HG02840 (cell line): ENCODE measurements at regions not wholly inside any gene's neighbourhood (a gene's known extent, or its start where the extent isn't known, plus 50 kb on each side); places are given as distances from the start of the nearest gene placed in this dataset.

Source experiments
- ATAC-seq: cut with Tn5 transposase; IDR thresholded peaks from one replicate; pipeline ENCODE4 v1.9.1; 2021; ENCODE audit warnings: mild to moderate bottlenecking, moderate library complexity, moderate number of reproducible peaks; ENCODE audit not compliant: unreplicated experiment, low FRiP score

DNA sequence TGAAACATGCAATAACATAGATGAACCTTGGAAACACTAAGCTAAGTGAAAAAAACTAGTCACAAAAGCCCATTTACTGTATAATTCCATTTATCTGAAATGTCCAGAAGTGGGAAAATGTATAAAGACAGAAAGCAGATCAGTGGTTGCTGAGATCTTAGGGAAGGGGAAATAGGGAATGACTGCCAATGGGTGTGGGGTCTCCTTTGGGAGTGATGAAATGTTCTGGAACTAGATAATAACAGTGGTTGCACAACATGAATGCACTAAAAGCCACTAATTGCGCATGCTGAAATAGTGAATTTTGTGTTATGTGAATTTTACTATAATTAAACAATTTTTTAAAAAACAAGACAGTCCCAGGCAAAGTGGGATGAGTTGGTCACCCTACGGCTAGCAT, 472.8 kb downstream of the CCDC171 start:
- no peak for ATAC-seq

DNA sequence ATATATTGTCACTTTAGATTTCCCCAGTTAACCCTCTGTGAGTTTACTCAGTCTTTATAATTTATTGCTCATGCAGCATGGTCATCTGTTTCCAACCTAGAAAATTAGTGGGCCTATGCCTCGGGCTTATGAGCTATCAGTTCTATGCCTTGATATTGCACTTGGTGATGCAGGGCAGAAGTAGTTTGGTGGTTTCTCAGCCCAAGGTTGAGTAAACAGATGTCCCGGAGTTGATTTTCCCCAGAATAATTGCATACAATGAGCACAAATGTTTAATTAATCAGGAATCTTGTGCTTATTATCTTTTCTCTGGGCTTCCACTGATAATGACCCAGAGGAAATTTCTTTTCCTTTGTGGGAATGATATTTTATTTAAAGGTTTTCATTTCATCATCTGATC, 474.0 kb downstream of the CCDC171 start:
- ATAC-seq = no peak

DNA sequence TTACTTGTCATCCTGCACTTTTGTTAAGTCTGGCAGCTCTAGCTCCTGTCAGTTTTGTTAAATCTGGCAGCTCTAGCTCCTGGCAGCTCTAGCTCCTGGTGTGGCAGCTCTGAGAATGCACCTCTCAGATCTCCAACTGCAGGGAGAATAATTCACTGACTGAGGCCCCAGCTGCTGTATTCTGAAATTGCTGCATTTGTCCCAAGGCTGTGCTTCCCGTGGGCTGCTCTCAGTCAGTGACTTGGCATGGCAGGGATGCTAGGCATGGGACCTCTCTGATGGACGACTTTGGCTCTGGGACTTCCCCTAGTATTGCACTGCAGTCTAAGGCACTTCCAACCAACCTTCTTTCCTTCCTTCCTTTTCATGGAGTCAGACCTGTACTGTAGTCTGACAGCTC, 475.7 kb downstream of the CCDC171 start:
- ATAC-seq = no peak

DNA sequence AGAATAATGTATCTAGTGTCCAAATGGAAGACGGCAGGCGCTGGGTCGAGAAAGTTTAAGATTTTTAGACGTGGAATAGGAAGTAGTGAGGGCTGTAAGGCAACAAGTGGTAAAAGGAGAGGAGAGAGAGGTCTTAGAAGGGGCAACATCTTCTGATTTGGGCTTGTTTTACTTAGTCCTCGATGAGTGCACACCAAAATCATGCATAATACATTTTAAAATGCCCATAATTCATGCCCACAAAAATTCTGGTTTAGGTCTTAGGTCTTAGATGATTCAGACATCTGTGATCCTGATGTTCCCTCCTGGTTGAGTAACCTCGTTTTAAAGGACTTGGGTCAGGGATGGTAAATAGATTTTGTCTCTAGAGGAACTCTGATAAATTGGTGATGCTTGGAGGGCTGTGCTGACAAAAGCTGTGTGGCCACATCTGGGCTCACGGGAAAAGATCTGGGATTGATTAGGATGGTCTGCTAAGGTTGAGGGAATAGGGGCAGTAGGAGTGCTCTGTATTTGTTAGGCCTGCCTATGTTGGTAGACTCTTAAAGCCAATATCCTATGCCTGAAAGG, 476.3 kb downstream of the CCDC171 start:
- no peak for ATAC-seq

DNA sequence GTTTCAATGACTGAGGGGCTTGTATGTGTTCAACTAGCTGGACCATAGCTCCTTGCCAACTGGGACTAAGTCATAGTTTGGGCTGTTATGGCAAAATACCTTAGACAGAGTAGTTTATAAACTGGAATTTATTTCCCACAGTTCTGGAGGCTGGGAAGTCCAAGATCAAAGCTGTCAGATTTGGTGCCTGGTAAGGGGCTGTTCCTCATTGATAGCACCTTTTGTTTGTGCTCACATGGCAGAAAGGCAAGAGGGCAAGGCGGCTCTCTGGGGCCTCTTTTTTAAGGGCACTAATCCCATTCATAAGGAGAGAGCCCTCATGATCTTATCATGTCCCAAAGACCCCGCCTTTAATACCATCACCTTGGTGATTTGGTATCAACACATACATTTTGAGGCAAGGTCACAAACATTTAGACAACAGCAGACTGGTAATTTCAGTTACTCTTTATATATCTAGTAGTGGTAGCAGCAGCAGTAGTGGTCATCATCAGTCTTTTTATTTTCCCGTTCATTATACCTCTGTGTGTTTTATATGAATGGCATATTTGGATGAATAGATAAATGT, 477.0 kb downstream of the CCDC171 start:
- no peak for ATAC-seq

DNA sequence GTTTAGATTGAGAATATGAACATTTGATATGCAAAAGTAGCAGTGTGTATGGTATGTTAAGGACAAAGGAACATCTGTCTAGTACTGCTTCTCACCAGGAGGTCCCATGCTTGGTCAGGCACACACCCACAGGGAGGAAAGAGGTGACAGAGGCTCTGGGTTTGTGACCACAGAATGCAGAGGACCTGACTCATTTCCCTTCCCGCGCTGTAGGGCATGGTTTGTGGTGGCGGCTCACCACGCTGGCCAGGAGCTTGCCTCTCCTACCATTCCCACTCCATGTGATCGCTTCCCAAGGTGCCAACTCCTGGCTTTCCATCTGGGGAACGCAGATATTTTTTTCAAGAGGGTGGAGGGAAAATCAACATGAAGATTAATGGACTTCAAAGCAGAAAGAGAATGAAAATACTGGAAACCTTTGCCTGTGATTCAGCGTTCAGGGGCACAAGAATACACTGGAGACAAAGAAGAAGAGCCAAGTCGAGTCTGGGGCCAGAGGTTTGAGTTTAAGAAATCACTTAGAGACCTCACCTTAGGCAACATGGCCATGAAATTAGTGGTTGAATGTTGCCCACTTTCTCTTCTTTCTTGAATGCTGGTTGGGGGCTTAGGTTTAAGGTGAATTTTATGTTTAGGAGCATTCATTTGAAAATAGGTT, 477.8 kb downstream of the CCDC171 start:
- ATAC-seq = no peak

DNA sequence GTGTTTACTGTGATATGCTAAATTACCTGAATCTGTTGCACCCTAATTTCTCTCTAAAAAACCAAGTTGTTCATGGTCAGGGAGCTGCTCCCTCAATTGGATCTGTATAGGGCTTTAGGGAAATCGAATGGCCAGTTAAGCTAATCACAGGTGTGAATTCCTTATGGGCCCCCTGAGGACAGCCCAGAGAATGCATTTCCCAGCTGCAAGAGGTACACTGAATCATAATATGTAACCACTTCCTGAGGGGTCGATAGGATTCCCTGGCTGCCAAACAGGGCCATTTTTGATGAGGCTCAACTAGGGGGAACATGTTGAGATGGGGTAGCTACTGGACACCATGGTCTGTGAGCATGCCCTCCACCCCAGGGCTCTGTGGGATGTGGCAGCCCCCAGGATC, 478.6 kb downstream of the CCDC171 start:
- ATAC-seq = no peak

DNA sequence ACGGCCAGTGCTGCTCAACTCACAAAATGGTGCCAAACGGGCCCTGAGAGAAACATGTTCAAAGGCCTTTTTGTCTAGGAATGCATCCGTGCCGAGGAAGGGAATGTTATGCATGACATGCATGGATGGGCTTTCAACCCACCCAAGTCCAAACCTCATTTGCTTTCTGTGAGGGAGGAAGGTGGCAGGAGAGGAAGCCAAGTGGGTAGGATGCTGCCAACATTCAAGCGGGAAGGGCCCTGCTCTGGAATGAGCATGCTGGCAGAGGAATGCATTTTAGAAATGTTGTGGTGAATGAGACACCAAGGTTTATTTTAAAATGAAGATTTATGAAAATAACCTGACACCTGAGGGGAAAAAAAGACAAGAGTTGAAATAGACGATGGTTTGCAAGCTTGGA, 479.1 kb downstream of the CCDC171 start:
- no peak for ATAC-seq

DNA sequence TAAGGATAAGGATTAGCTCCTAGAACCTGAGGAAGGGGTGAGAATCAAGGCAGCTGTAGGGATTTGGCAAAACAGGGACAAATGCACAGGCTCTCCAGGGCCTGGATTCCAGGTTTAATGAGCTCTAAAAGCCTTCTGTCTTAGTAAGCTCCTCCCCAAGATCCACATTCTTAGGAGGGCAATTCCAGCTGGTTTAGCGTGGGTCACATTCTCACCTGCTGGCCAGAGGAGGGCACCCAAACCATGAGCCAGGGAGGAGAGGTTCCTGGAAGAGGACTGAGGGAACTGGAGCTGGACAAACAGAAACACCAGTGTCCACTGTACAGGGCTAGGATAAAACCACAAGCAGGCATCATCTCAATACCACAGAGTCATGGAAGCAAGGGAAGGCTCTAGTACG, 480.0 kb downstream of the CCDC171 start:
- no peak for ATAC-seq

DNA sequence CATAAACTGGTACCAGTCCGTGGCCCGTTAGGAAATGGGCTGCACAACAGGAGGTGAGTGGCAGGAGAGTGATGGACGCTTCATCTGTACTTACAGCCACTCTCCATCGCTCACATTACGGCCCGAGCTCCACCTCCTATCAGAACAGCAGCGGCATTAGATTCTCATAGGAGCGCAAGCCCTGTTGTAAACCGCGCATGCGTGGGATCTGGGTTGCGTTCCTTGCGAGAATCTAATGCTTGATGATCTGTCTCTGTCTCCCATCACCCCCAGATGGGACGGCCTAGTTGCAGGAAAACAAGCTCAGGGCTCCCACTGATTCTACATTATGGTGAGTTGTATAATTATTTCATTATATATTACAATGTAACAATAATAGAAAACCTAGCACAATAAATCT, 480.4 kb downstream of the CCDC171 start:
- ATAC-seq = no peak

DNA sequence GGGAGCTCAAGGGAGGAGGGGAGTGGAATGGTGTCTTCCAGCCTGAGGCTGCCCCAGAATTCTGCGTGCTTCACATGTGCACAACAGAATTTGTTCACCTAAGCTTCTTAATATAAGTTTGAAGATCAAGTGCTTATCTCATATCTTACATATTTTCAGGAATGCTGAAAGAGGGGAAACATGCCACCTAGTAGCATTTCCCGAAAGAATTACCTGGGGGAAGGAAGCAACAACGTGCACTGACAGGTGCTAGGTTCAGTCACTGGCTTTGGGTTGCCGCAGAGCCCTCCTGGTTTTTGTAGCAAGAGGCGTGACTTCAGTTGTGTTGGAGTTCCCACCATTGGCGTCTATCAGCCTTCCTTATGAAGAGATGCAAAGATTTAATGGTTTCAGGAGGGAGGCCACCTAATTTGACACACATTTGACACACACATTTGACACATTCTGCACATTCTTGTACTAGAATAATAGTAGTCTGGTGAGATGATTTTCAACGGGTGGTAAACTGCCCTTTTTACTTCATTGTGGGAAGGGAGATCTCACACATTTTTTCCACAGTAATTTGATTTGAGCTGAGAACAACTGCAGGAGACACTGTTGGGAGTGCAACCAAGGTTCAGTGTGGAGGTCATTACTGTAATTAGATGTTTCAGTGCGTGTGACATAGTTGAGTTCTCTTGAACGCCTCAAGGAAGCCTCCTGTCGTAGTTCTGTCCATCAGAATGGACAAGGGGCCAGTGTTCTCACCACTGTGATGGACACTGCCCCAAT, 481.3 kb downstream of the CCDC171 start:
- ATAC-seq = no peak

DNA sequence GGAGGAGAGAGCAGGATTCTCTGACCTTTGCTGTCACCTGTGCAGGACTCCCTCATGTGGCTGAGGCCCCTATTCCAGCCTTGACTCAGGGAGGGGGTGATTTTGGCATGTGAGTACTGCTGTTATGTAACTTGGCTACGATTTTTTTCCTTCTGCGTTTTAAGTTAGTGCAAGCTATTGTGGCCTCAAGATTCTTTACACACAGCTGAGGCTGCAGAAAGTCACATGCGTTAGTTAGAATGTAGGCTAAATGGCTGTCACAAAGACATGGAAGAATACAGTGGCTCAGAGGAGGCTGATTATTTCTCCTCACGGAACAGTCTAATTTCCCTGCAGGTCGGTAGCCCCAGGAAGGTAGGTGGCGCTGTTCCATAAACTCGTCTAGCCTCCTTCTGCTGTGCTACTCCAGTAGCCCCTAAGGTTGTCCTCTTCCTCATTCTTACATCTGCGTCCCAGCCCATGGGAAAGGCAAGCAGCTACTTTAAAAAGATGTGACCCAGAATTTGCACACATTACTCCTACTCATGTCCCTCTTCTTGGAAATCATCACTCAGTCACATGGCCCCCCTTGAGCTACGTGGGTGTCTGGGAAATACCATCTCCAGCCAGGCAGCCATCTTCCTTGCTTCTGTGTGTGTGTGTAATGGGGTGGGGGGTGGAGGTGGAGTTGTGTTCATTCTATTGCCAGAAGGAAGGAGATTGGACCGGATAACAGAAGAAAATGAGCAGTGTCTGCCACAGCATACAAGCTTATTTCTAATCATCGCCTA, 486.6 kb downstream of the CCDC171 start:
- no peak for ATAC-seq

DNA sequence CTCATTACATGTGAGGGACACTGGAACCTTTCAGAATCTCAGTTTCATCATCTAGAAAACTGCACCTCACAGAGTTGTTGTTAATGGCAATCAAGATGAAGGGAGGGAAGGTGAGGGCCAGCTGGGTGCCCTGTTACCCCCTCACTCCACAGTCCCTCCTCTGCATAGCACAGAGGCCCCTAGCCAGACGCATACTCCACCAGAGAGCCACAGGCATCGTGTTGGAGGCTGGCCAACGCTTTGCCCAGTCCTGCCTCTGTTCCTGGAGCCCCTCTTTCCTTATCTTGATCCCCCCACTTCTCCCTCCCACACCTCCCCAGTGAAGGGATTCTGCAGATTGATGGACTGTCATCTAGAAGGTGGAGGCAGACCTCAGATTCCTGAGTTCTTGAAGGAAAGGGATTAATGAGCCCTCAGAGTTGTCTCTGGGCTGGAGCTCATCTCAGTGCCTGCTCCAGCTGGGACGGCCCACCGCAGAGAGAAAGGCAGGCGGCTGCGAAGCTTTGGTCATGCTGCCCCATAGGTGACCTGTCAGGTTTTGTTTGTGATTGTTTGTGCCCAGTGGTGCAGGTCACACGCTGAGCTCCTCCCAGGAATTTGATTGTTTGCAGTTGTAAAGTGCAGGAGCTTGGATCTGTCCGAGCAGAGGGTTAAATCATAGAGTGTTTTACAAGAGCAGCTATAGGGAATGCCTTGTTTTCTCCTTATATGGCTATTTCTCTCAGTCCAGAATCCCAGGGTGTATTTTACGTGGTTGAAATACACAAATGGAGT, 487.3 kb downstream of the CCDC171 start:
- no peak for ATAC-seq

DNA sequence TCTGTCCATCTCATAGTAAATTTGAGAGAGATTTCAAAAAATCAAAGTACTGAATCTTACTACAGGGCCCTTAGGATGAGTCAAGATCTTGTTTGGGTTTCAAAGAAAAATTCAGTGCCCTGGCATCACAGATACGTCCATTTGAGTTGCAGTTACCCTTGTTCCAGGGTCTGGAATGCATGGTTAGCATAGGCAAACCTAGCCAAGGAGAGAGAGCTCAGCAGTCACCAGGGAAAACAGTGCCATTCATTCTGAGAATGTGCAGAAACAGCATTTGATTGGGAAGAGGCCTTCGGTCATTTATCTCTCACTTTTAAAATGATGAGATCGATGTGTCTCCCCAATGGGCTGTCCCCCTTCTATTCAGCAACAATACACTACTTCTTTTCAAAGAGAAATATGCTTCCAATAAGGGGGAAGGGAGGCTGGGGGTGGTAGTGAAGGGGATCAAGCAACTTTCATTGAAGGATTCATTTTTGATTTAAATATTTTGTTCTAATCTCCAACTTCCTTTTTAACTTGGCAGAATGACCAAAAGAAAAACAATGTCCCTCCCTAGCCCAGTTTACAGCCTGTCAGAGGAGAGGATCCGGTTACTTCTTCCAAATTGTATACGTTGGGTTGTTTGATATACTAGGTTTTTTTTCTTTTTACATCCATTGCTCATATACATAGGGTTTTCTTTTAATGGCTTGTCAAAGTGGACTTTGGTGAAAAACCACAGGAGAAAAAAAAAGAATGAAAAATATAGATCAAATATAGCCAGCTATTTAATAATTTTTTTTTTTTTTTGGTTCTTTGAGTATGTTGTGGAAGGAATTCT, 491.1 kb downstream of the CCDC171 start:
- ATAC-seq = no peak

DNA sequence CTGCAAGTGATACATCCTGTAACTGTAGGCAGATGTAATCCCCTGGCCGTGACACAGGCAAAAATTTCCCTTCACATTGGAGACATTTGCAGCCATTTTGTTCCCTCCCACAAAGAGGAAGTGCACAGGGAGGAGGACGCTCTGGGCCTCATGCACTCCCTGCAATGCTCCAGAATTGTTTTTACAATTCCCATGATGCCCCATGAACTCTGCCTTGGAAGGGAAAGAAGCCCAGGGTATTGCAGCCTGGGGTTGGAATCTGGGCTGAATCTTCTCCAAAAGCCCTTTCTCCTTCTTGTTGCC, 491.7 kb downstream of the CCDC171 start:
- no peak for ATAC-seq

DNA sequence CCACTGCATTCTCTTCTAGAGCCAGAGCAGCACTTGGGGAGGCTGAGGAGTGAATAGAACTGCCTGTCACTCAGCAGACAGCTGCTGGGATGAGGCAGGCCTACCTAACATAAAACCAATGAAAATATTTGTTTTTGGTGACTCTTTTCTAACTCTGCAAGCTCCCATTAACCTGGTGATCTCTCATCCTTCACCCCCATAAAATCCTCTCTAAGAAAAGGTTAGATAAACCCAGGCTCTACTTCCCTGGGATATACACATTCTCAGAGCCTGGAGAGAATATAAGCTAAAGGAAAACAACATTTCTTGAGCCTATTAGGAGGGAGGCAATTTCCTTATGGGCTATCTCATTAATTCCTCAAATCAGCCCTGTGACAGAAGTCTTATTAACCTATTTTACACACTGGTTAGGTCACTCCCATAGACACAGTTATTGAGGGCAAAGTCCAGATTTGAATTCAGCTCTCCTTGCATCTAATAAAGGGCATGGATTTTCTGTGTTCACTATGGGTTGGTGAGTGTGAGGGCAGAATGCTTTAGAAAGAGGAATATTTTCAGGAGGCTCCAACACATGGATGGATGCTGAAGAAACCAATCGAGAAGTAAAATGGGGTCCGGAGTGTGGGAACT, 492.9 kb downstream of the CCDC171 start:
- no peak for ATAC-seq

DNA sequence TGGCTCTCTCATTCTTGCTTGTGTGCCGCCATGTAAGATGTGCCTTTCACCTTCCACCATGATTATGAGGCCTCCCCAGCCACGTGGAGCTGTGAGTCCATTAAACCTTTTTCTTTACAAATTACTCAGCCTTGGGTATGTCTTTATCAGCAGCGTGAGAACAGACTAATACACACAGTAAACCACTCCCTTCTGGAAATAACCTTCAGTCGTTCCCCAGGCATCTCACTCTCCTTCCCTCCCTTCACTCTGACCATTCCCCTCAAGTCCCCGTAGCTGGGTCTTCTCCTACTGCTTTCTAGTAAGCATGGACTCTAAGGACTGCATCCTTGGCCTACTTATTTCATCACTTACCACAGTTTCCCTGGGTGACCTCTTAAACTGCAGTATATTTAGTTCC, 493.9 kb downstream of the CCDC171 start:
- no peak for ATAC-seq

DNA sequence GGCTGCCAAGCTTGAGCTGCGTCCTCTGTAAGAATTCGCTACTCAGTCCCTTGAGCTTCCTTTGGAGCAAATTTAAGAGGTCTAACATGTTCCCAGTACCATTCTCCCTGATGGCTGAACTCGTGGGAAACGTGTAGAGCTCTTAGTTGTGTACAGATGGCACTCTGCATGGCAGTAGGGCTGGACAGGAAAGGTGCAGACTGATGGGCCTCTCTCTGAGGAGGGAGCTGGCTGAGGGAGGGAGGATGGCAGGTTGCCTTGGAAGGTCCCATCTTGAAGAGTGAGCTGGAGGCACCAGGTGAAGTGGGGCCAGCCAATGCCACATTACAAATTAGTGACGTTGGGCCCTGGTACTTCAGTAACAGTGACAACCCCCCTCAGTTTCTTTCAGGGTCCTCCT, 495.3 kb downstream of the CCDC171 start:
- no peak for ATAC-seq

DNA sequence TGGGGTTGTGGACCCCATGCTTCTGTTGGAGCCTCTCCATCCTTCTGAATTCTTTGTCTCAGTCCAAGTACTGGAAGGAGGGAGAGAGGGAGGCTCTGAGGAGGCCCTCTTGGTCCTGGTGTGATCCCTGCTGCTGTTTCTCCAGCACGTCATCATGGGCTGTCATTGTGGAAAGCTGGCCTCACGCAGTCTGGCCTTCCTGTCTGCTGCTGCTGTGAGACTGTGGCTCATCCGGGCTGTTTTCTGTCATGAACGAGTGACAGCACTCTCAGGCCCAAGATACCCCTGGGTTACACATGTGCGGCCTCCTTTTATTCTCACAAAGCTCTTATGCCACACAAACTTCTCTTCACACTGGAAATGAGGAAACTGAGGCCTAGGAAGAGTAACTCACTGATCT, 499.3 kb downstream of the CCDC171 start:
- no peak for ATAC-seq
